HUES64 (cell line): ENCODE measurements at regions not wholly inside any gene's neighbourhood (a gene's known extent, or its start where the extent isn't known, plus 50 kb on each side); places are given as distances from the start of the nearest gene placed in this dataset.

ENCODE experiments used
- H3K27ac ChIP-seq: 2 replicates; pipeline ENCODE4 v1.7.0; 2013; ENCODE audit warnings: low read depth, low read length, inconsistent platforms
- H3K27me3 ChIP-seq: 2 replicates; pipeline ENCODE4 v1.6.1; 2013; ENCODE audit warnings: mild to moderate bottlenecking, low read length; ENCODE audit not compliant: insufficient read depth
- H3K36me3 ChIP-seq: 2 replicates; pipeline ENCODE4 v1.6.1; 2013; ENCODE audit warnings: mild to moderate bottlenecking, low read length; ENCODE audit not compliant: insufficient read depth
- H3K4me1 ChIP-seq: 2 replicates; pipeline ENCODE4 v1.6.1; 2013; ENCODE audit warnings: mild to moderate bottlenecking, low read length, moderate library complexity; ENCODE audit not compliant: insufficient read depth
- H3K4me3 ChIP-seq: 2 replicates; pipeline ENCODE4 v1.5.1; 2013; ENCODE audit warnings: mild to moderate bottlenecking, low read length, moderate library complexity
- H3K9ac ChIP-seq: 2 replicates; pipeline ENCODE4 v1.6.1; 2013; ENCODE audit warnings: mild to moderate bottlenecking, low read depth, low read length
- H3K9me3 ChIP-seq: 2 replicates; pipeline ENCODE4 v1.6.1; 2013; ENCODE audit warnings: low read depth, low read length; ENCODE audit not compliant: insufficient read depth
- WGBS: fragments of 150-250, 120-280 bp; methylation state at CpG from one replicate; pipeline ENCODE4 v1.1.7; 2013; ENCODE audit warnings: missing lambda C conversion rate; 5-methylcytosine and 5-hydroxymethylcytosine counted together

- Histone ChIP-seq H3K4me1 (peaks cover 14% of the 10 kb centered on the region), H3K4me3 (no peak overlapping the region), H3K36me3 (no peaks in the 10 kb centered on the region), H3K27me3 (no peaks in the 10 kb centered on the region), H3K9ac (no peak overlapping the region), H3K27ac (no peak overlapping the region), H3K9me3 (no peaks in the 10 kb centered on the region)
- 84% methylated on average over 10 of the region's 10 CpGs for WGBS
These were observed 146.8 kb downstream of the BARX1 start for GRCh38 chr9:93808115-93809029.

GRCh38 chr9:93807166-93808074, 147.7 kb downstream of the BARX1 start:
- H3K4me3 ChIP-seq = no peak overlapping the region
- peaks cover 13% of the 10 kb centered on the region for H3K4me1 ChIP-seq
- WGBS = 77% methylated on average over 13 of the region's 14 CpGs
- H3K36me3 ChIP-seq = no peaks in the 10 kb centered on the region
- no peaks in the 10 kb centered on the region for H3K9me3 ChIP-seq
- no peak overlapping the region for H3K27ac ChIP-seq
- no peaks in the 10 kb centered on the region for H3K27me3 ChIP-seq
- no peak overlapping the region for H3K9ac ChIP-seq

GRCh38 chr9:93801581-93802284, 153.4 kb downstream of the BARX1 start:
- H3K36me3 ChIP-seq = no peaks in the 10 kb centered on the region
- H3K27ac ChIP-seq = no peak overlapping the region
- WGBS = 89% methylated on average over 6 of the region's 7 CpGs
- no peaks in the 10 kb centered on the region for H3K4me1 ChIP-seq
- H3K9me3 ChIP-seq = no peaks in the 10 kb centered on the region
- H3K4me3 ChIP-seq = no peak overlapping the region
- no peak overlapping the region for H3K9ac ChIP-seq
- H3K27me3 ChIP-seq = no peaks in the 10 kb centered on the region

GRCh38 chr9:93801120-93801519, 154.0 kb downstream of the BARX1 start:
- Histone ChIP-seq H3K4me1 (no peaks in the 10 kb centered on the region), H3K4me3 (no peak overlapping the region), H3K36me3 (no peaks in the 10 kb centered on the region), H3K9ac (no peak overlapping the region), H3K27me3 (no peaks in the 10 kb centered on the region), H3K9me3 (no peaks in the 10 kb centered on the region), H3K27ac (no peak overlapping the region)
- WGBS = 87% methylated on average over 4 of the region's 4 CpGs

- H3K4me1 ChIP-seq = peaks cover 6% of the 10 kb centered on the region
- no peak overlapping the region for H3K27ac ChIP-seq
- no peaks in the 10 kb centered on the region for H3K9me3 ChIP-seq
- no peaks in the 10 kb centered on the region for H3K27me3 ChIP-seq
- H3K4me3 ChIP-seq = no peak overlapping the region
- 100% methylated on average over 1 of the region's 1 CpG for WGBS
- no peaks in the 10 kb centered on the region for H3K36me3 ChIP-seq
- no peak overlapping the region for H3K9ac ChIP-seq
These were observed 162.8 kb downstream of the BARX1 start for GRCh38 chr9:93792358-93792757.

- H3K9ac ChIP-seq = no peak overlapping the region
- H3K4me3 ChIP-seq = no peak overlapping the region
- no peaks in the 10 kb centered on the region; the same call in 1 of the 2 replicates for H3K27me3 ChIP-seq
- WGBS = 100% methylated on average over 1 of the region's 2 CpGs
- H3K4me1 ChIP-seq = no peaks in the 10 kb centered on the region
- no peaks in the 10 kb centered on the region for H3K36me3 ChIP-seq
- H3K9me3 ChIP-seq = peaks cover 2% of the 10 kb centered on the region; the same call in 1 of the 2 replicates
- no peak overlapping the region for H3K27ac ChIP-seq
These were observed 169.0 kb downstream of the BARX1 start for GRCh38 chr9:93786204-93786603.

- Histone ChIP-seq H3K9me3 (no peaks in the 10 kb centered on the region), H3K27me3 (no peaks in the 10 kb centered on the region), H3K9ac (no peak overlapping the region), H3K36me3 (no peaks in the 10 kb centered on the region), H3K4me1 (no peaks in the 10 kb centered on the region), H3K4me3 (no peak overlapping the region), H3K27ac (no peak overlapping the region)
- 94% methylated on average over 11 of the region's 11 CpGs for WGBS
These were observed 178.3 kb downstream of the BARX1 start for GRCh38 chr9:93776873-93777272.

- no peaks in the 10 kb centered on the region for H3K9me3 ChIP-seq
- 95% methylated on average over 1 of the region's 1 CpG for WGBS
- no peak overlapping the region for H3K4me3 ChIP-seq
- H3K27ac ChIP-seq = no peak overlapping the region
- H3K36me3 ChIP-seq = no peaks in the 10 kb centered on the region
- no peak overlapping the region for H3K9ac ChIP-seq
- H3K4me1 ChIP-seq = no peaks in the 10 kb centered on the region
- no peaks in the 10 kb centered on the region for H3K27me3 ChIP-seq
These were observed 178.9 kb downstream of the BARX1 start for GRCh38 chr9:93776256-93776655.

GRCh38 chr9:93774331-93775102, 180.6 kb downstream of the BARX1 start:
- Histone ChIP-seq H3K4me1 (no peaks in the 10 kb centered on the region), H3K9ac (no peak overlapping the region), H3K4me3 (no peak overlapping the region), H3K27ac (no peak overlapping the region), H3K36me3 (no peaks in the 10 kb centered on the region), H3K27me3 (no peaks in the 10 kb centered on the region), H3K9me3 (no peaks in the 10 kb centered on the region)
- WGBS = 93% methylated on average over 7 of the region's 8 CpGs

GRCh38 chr9:93771276-93771675, 183.9 kb downstream of the BARX1 start:
- 90% methylated on average over 1 of the region's 1 CpG for WGBS
- no peak overlapping the region for H3K9ac ChIP-seq
- no peak overlapping the region for H3K27ac ChIP-seq
- H3K4me1 ChIP-seq = no peaks in the 10 kb centered on the region
- no peak overlapping the region for H3K4me3 ChIP-seq
- H3K9me3 ChIP-seq = peaks cover 2% of the 10 kb centered on the region; the same call in 1 of the 2 replicates
- no peaks in the 10 kb centered on the region for H3K27me3 ChIP-seq
- H3K36me3 ChIP-seq = no peaks in the 10 kb centered on the region
